ENCODE measurements at regions not wholly inside any gene's neighbourhood (a gene's known extent, or its start where the extent isn't known, plus 50 kb on each side); places are given as distances from the start of the nearest gene placed in this dataset.

- no peak for DNase-seq (ENCODE audit: low read depth in 2 of 2)
- no peaks in the 10 kb centered on the region for H3K9me3 ChIP-seq (ENCODE audit: control insufficient read depth, insufficient read depth, low read depth, low read length)
- H3K36me3 ChIP-seq (ENCODE audit: control insufficient read depth, insufficient read depth, low read length) = no peaks in the 10 kb centered on the region
- TF ChIP-seq CTCF (conservative IDR thresholded peaks at IDR 0.05 in 1 of 2, IDR thresholded peaks at IDR 0.05 in 1 of 2; ENCODE audit: low read depth in 1 of 2, low read length in 2 of 2) (no peak), EZH2 (IDR thresholded peaks at IDR 0.05; ENCODE audit: low read length, missing control alignments) (no peak)
- no peak overlapping the region for H2AFZ ChIP-seq (ENCODE audit: low read length)
- no peaks in the 10 kb centered on the region for H3K4me1 ChIP-seq (ENCODE audit: control insufficient read depth, extremely low read depth, insufficient read depth, low read length)
- H4K20me1 ChIP-seq (ENCODE audit: control insufficient read depth, extremely low read depth, insufficient read depth, low read length) = no peaks in the 10 kb centered on the region
- H3K27ac ChIP-seq (ENCODE audit: insufficient read depth, low read length) = no peak overlapping the region
- no peak overlapping the region for H3K4me2 ChIP-seq (ENCODE audit: extremely low read depth, insufficient read depth, low read length)
- H3K4me3 ChIP-seq (replicated peaks in 1 of 4; ENCODE audit: control extremely low read depth in 1 of 4, insufficient read depth in 1 of 4, low read depth in 3 of 4, low read length in 4 of 4) = no peak overlapping the region
- no peaks in the 10 kb centered on the region for H3K27me3 ChIP-seq (ENCODE audit: control insufficient read depth, insufficient read depth, low read length)
- H3K9ac ChIP-seq (ENCODE audit: insufficient read depth, low read length) = no peak overlapping the region
- no peaks in the 10 kb centered on the region for H3K79me2 ChIP-seq (ENCODE audit: control insufficient read depth, insufficient read depth, low read length)
Observed at GRCh38 chr4:188918787-188919186, 779.5 kb downstream of the TRIML1 start.

GRCh38 chr4:188930822-188931221 lies 791.6 kb downstream of the TRIML1 start:
- no peaks in the 10 kb centered on the region for H3K36me3 ChIP-seq (ENCODE audit: control insufficient read depth, insufficient read depth, low read length)
- TF ChIP-seq EZH2 (IDR thresholded peaks at IDR 0.05; ENCODE audit: low read length, missing control alignments) (no peak), CTCF (conservative IDR thresholded peaks at IDR 0.05 in 1 of 2, IDR thresholded peaks at IDR 0.05 in 1 of 2; ENCODE audit: low read depth in 1 of 2, low read length in 2 of 2) (no peak)
- no peak overlapping the region for H3K4me2 ChIP-seq (ENCODE audit: extremely low read depth, insufficient read depth, low read length)
- H3K4me3 ChIP-seq (replicated peaks in 1 of 4; ENCODE audit: control extremely low read depth in 1 of 4, insufficient read depth in 1 of 4, low read depth in 3 of 4, low read length in 4 of 4) = no peak overlapping the region
- peaks cover 3% of the 10 kb centered on the region for H3K4me1 ChIP-seq (ENCODE audit: control insufficient read depth, extremely low read depth, insufficient read depth, low read length)
- H3K27me3 ChIP-seq (ENCODE audit: control insufficient read depth, insufficient read depth, low read length) = no peaks in the 10 kb centered on the region
- no peaks in the 10 kb centered on the region for H4K20me1 ChIP-seq (ENCODE audit: control insufficient read depth, extremely low read depth, insufficient read depth, low read length)
- H2AFZ ChIP-seq (ENCODE audit: low read length) = no peak overlapping the region
- peak in 1 of 2 donors; percentile 13 for DNase-seq (ENCODE audit: low read depth in 2 of 2)
- H3K27ac ChIP-seq (ENCODE audit: insufficient read depth, low read length) = no peak overlapping the region
- no peaks in the 10 kb centered on the region for H3K9me3 ChIP-seq (ENCODE audit: control insufficient read depth, insufficient read depth, low read depth, low read length)
- H3K79me2 ChIP-seq (ENCODE audit: control insufficient read depth, insufficient read depth, low read length) = no peaks in the 10 kb centered on the region
- no peak overlapping the region for H3K9ac ChIP-seq (ENCODE audit: insufficient read depth, low read length)

- Histone ChIP-seq H2AFZ (ENCODE audit: low read length) (no peak overlapping the region), H3K27ac (ENCODE audit: insufficient read depth, low read length) (no peak overlapping the region), H3K4me2 (ENCODE audit: extremely low read depth, insufficient read depth, low read length) (no peak overlapping the region), H3K4me1 (ENCODE audit: control insufficient read depth, extremely low read depth, insufficient read depth, low read length) (peaks cover 3% of the 10 kb centered on the region), H3K4me3 (replicated peaks in 1 of 4; ENCODE audit: control extremely low read depth in 1 of 4, insufficient read depth in 1 of 4, low read depth in 3 of 4, low read length in 4 of 4) (no peak overlapping the region), H3K9me3 (ENCODE audit: control insufficient read depth, insufficient read depth, low read depth, low read length) (no peaks in the 10 kb centered on the region), H3K36me3 (ENCODE audit: control insufficient read depth, insufficient read depth, low read length) (no peaks in the 10 kb centered on the region), H3K27me3 (ENCODE audit: control insufficient read depth, insufficient read depth, low read length) (no peaks in the 10 kb centered on the region), H3K9ac (ENCODE audit: insufficient read depth, low read length) (no peak overlapping the region), H3K79me2 (ENCODE audit: control insufficient read depth, insufficient read depth, low read length) (no peaks in the 10 kb centered on the region), H4K20me1 (ENCODE audit: control insufficient read depth, extremely low read depth, insufficient read depth, low read length) (no peaks in the 10 kb centered on the region)
- TF ChIP-seq CTCF (conservative IDR thresholded peaks at IDR 0.05 in 1 of 2, IDR thresholded peaks at IDR 0.05 in 1 of 2; ENCODE audit: low read depth in 1 of 2, low read length in 2 of 2) (no peak), EZH2 (IDR thresholded peaks at IDR 0.05; ENCODE audit: low read length, missing control alignments) (no peak)
- DNase-seq (ENCODE audit: low read depth in 2 of 2) = peak; percentile 13 to 78
Observed at GRCh38 chr4:188934320-188934962, 795.2 kb downstream of the TRIML1 start.

Measured in fibroblast of lung (primary cell).